Left ventricle myocardium inferior (tissue), 1 donor: ENCODE measurements at regions not wholly inside any gene's neighbourhood (a gene's known extent, or its start where the extent isn't known, plus 50 kb on each side); places are given as distances from the start of the nearest gene placed in this dataset.
A peak's percentile ranks its signal among the peaks of the same experiment; 100 is the strongest.

ENCODE experiments used
- DNase-seq: peaks from one replicate; pipeline ENCODE4 v3.0.0-alpha.2; 2020
- H3K27ac ChIP-seq: fragments of 200-600 bp; replicated peaks from 2 replicates; pipeline ENCODE4 v1.8.0; 2021
- H3K27me3 ChIP-seq: fragments of 200-600 bp; 2 replicates; pipeline ENCODE4 v1.8.0; 2021; ENCODE audit warnings: low read depth
- H3K36me3 ChIP-seq: fragments of 200-600 bp; 2 replicates; pipeline ENCODE4 v1.8.0; 2021
- H3K4me1 ChIP-seq: fragments of 200-600 bp; 2 replicates; pipeline ENCODE4 v1.8.0; 2021
- H3K4me3 ChIP-seq: fragments of 200-600 bp; 2 replicates; pipeline ENCODE4 v1.8.0; 2021; ENCODE audit warnings: mild to moderate bottlenecking, moderate library complexity
- H3K9me3 ChIP-seq: fragments of 200-600 bp; replicated peaks from 2 replicates; pipeline ENCODE4 v1.8.0; 2021
- CTCF ChIP-seq: fragments of 200-600 bp; IDR thresholded peaks from 2 replicates; pipeline ENCODE4 v1.8.0; 2021; ENCODE audit warnings: antibody characterized with exemption, mild to moderate bottlenecking, borderline replicate concordance
- intact Hi-C: fragments of 100-400 bp; cut with micrococcal nuclease; formaldehyde crosslinking; loops from one replicate; pipeline ENCODE4 v1.11.0; 2022
- donor health status: DM: no; HTN: yes; CAD: no; lungs with severe emphysema.

- H3K27me3 ChIP-seq = no peaks in the 10 kb centered on the region
- TF ChIP-seq CTCF = no peak
- no peak for DNase-seq
- no peak overlapping the region for H3K4me3 ChIP-seq
- intact Hi-C loops = no loop called here
- H3K27ac ChIP-seq = no peak overlapping the region
- H3K36me3 ChIP-seq = peaks cover 5% of the 10 kb centered on the region
- H3K9me3 ChIP-seq = no peaks in the 10 kb centered on the region
- peaks cover 45% of the 10 kb centered on the region for H3K4me1 ChIP-seq
Measured at GRCh38 chr1:39117899-39118450, 86.5 kb upstream of the MACF1 start.

GRCh38 chr1:39122056-39122455, 82.4 kb upstream of the MACF1 start:
- no peaks in the 10 kb centered on the region for H3K9me3 ChIP-seq
- no peak for TF ChIP-seq CTCF
- intact Hi-C loops = no loop called here
- DNase-seq = no peak
- no peak overlapping the region for H3K27ac ChIP-seq
- H3K4me3 ChIP-seq = no peak overlapping the region
- H3K4me1 ChIP-seq = peaks cover 26% of the 10 kb centered on the region
- H3K36me3 ChIP-seq = peaks cover 17% of the 10 kb centered on the region
- no peaks in the 10 kb centered on the region for H3K27me3 ChIP-seq

- Histone ChIP-seq H3K9me3 (no peaks in the 10 kb centered on the region), H3K4me3 (no peak overlapping the region), H3K27me3 (no peaks in the 10 kb centered on the region), H3K4me1 (peaks cover 33% of the 10 kb centered on the region), H3K36me3 (peaks cover 17% of the 10 kb centered on the region), H3K27ac (no peak overlapping the region)
- DNase-seq = no peak
- intact Hi-C loops = no loop called here
- no peak for TF ChIP-seq CTCF
Measured at GRCh38 chr1:39124282-39124681, 80.2 kb upstream of the MACF1 start.

GRCh38 chr1:39127513-39127912, 77.0 kb upstream of the MACF1 start:
- no peak for DNase-seq
- peaks cover 65% of the 10 kb centered on the region for H3K4me1 ChIP-seq
- no peaks in the 10 kb centered on the region for H3K27me3 ChIP-seq
- intact Hi-C loops = no loop called here
- H3K4me3 ChIP-seq = no peak overlapping the region
- peak overlapping the region; percentile 87 for H3K27ac ChIP-seq
- H3K9me3 ChIP-seq = no peaks in the 10 kb centered on the region
- H3K36me3 ChIP-seq = peaks cover 13% of the 10 kb centered on the region
- TF ChIP-seq CTCF = no peak

GRCh38 chr1:39128126-39128525, 76.4 kb upstream of the MACF1 start:
- Histone ChIP-seq H3K4me3 (no peak overlapping the region), H3K4me1 (peaks cover 71% of the 10 kb centered on the region), H3K27ac (peak overlapping the region; percentile 87), H3K27me3 (no peaks in the 10 kb centered on the region), H3K36me3 (peaks cover 12% of the 10 kb centered on the region), H3K9me3 (no peaks in the 10 kb centered on the region)
- DNase-seq = no peak
- TF ChIP-seq CTCF = no peak
- intact Hi-C loops = no loop called here

GRCh38 chr1:39128959-39129358, 75.5 kb upstream of the MACF1 start:
- peaks cover 79% of the 10 kb centered on the region for H3K4me1 ChIP-seq
- DNase-seq = no peak
- no peaks in the 10 kb centered on the region for H3K27me3 ChIP-seq
- no peaks in the 10 kb centered on the region for H3K9me3 ChIP-seq
- H3K4me3 ChIP-seq = no peak overlapping the region
- no peak for TF ChIP-seq CTCF
- H3K27ac ChIP-seq = peak overlapping the region; percentile 87
- peaks cover 12% of the 10 kb centered on the region for H3K36me3 ChIP-seq
- intact Hi-C loops = no loop called here
